GM12865 (cell line): ENCODE measurements at regions not wholly inside any gene's neighbourhood (a gene's known extent, or its start where the extent isn't known, plus 50 kb on each side); places are given as distances from the start of the nearest gene placed in this dataset.
"Not testable (repeated sequence)": the region's sequence is repeated elsewhere in the genome, so short reads cannot be mapped to it uniquely, and the experiment has no call there.

Experiments
- DNase-seq: peaks from one replicate; pipeline ENCODE4 v3.0.0; 2010; ENCODE audit warnings: low read depth
- H3K4me3 ChIP-seq: 2 replicates; pipeline ENCODE4 v1.5.1; 2011; ENCODE audit warnings: mild to moderate bottlenecking, low read depth, low read length, control low read depth
- TF ChIP-seq, protein P1 (sequence below): IDR thresholded peaks from 2 replicates; pipeline ENCODE4 v1.5.1; 2011; ENCODE audit warnings: low read length, control low read depth, low read depth, inconsistent platforms; ENCODE audit not compliant: insufficient read depth; ENCODE audit errors: missing control alignments

GRCh38 chr3:3648988-3649679, 150.1 kb upstream of the LRRN1 start:
- TF ChIP-seq, protein P1, sequence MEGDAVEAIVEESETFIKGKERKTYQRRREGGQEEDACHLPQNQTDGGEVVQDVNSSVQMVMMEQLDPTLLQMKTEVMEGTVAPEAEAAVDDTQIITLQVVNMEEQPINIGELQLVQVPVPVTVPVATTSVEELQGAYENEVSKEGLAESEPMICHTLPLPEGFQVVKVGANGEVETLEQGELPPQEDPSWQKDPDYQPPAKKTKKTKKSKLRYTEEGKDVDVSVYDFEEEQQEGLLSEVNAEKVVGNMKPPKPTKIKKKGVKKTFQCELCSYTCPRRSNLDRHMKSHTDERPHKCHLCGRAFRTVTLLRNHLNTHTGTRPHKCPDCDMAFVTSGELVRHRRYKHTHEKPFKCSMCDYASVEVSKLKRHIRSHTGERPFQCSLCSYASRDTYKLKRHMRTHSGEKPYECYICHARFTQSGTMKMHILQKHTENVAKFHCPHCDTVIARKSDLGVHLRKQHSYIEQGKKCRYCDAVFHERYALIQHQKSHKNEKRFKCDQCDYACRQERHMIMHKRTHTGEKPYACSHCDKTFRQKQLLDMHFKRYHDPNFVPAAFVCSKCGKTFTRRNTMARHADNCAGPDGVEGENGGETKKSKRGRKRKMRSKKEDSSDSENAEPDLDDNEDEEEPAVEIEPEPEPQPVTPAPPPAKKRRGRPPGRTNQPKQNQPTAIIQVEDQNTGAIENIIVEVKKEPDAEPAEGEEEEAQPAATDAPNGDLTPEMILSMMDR: no peak
- H3K4me3 ChIP-seq: no peak overlapping the region
- DNase-seq: no peak

GRCh38 chr3:3646934-3647333, 152.3 kb upstream of the LRRN1 start:
- H3K4me3 ChIP-seq: no peak overlapping the region
- no peak for DNase-seq
- TF ChIP-seq, protein P1: no peak

DNA sequence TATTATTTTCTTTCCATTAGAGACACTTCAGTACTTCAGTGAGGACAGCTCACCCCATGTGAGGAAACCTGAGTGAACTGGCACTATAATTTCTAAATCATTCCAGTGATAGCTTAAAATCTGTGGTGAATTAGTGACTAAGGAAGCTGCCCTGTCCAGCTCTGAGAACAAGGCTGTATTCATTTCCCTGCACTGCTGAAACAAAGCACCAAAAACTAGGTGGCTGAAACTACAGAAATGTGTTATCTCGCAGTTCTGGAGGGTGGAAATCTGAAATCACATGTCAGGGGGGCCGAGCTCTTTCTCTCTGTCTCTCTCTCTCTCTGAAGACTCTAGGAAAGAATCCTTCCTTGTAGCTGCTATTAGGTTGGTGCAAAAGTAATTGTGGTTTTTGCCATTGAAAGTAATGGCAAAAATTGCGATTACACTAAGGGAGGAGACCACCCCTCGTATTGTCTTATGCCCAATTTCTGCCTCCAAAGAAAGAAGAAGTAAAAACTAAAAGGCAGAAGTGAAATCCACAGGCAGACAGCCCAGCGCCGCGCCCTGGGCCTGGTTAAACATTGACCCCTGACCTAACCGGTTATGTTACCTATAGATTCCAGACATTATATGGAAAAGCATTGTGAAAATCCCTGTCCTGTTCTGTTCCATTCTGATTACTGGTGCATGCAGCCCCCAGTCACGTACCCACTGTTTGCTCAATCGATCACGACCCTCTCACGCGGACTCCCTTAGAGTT, 153.0 kb upstream of the LRRN1 start:
- DNase-seq, H3K4me3 ChIP-seq: not testable (repeated sequence)

DNA sequence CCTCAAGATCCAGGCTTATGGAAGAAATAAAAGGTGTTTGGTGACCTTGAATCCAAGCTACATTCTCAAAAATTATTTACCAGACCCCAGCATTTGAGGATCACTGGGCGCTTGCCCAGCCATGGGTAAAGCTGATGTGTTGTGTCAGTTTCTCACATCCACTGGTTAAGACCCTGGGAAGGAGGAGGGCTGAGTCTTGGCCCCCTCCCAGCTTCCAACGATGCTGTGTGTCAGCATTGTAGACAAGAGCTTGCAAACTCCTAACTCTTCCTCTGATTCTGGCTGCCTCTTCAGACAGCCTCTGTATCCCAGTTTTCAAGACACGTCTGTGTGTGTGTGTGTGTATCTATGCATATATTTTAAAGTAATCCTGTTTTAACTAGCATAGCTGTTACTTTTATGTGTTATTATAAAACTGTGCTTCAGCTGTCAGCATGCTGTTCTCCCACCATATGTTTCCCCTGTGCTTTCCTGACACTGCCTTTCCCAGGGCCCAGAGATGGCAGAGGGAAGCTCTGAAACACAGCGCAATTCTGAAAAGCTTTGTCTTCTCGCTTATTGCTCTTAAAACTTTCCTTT, 157.3 kb upstream of the LRRN1 start:
- no peak for DNase-seq
- H3K4me3 ChIP-seq: no peak overlapping the region
- TF ChIP-seq, protein P1: no peak

DNA sequence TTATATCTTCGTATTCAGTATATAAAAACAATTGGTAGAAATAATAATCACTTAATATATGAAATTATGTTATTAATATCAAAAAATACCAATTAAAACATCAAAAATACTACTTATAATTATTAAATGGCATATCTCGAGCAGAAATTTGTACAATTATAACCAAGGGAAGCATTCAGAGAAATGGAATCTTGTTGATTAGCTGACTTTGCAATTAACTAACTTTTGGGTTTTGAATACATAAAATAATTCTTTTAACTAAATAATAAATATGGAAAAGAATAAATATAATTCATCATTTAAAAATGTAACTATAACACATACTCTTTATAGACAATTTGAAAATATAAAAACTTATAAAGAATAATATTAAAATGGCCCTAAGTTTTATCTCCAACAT, 160.2 kb upstream of the LRRN1 start:
- TF ChIP-seq, protein P1: no peak
- H3K4me3 ChIP-seq: no peak overlapping the region
- no peak for DNase-seq

GRCh38 chr3:3636815-3637214, 162.4 kb upstream of the LRRN1 start:
- TF ChIP-seq, protein P1: no peak
- no peak overlapping the region for H3K4me3 ChIP-seq
- no peak for DNase-seq

GRCh38 chr3:3635109-3635508, 164.1 kb upstream of the LRRN1 start:
- H3K4me3 ChIP-seq: no peak overlapping the region
- DNase-seq: no peak
- TF ChIP-seq, protein P1: no peak
